ENCODE measurements at regions not wholly inside any gene's neighbourhood (a gene's known extent, or its start where the extent isn't known, plus 50 kb on each side); places are given as distances from the start of the nearest gene placed in this dataset.

GRCh38 chr4:144295286-144295995 lies 154.9 kb upstream of the GYPA start:
- no peak for TF ChIP-seq POLR2A (IDR thresholded peaks at IDR 0.05)
- no peak for TF ChIP-seq CTCF (IDR thresholded peaks at IDR 0.05)

All from lower leg skin (tissue), 3 donors.